Kasumi-1 (cell line): ENCODE measurements at regions not wholly inside any gene's neighbourhood (a gene's known extent, or its start where the extent isn't known, plus 50 kb on each side); places are given as distances from the start of the nearest gene placed in this dataset.
A peak's percentile ranks its signal among the peaks of the same experiment; 100 is the strongest.
"Not testable (repeated sequence)": the region's sequence is repeated elsewhere in the genome, so short reads cannot be mapped to it uniquely, and the experiment has no call there.

Source experiments
- DNase-seq, 2 experiments: peaks; one replicate each; lab custom pipeline; 2025; lab: John Stamatoyannopoulos, UW

- no peak for DNase-seq
Measured at GRCh38 chr2:33694904-33695303, 95.8 kb upstream of the FAM98A start.

GRCh38 chr2:33690686-33691085 lies 91.6 kb upstream of the FAM98A start:
- DNase-seq: not testable (repeated sequence)

GRCh38 chr2:33681364-33681757 lies 82.3 kb upstream of the FAM98A start:
- DNase-seq: peak; percentile 51 to 65

- DNase-seq: no peak
Measured at GRCh38 chr2:33680644-33681363, 81.7 kb upstream of the FAM98A start.

DNA sequence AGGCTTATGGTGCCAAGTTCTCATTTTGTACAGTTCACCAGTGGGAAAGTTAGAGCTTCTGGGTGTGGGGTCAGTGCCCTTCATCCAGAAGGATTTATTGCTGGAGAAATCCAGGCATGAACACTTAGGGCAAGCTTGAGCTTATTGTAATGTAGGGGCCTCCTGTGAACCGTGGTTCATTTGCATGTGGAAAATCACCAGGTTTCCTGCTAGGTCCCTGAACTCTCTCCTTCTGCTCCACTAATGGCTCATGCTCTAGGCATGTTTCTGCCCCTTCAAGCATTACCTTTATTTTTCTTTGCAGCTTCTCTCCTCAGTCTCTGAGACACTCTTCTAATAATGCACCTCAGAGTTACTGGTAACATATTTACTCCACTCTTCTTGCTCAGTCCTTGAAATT lies 79.3 kb upstream of the FAM98A start:
- no peak for DNase-seq

DNA sequence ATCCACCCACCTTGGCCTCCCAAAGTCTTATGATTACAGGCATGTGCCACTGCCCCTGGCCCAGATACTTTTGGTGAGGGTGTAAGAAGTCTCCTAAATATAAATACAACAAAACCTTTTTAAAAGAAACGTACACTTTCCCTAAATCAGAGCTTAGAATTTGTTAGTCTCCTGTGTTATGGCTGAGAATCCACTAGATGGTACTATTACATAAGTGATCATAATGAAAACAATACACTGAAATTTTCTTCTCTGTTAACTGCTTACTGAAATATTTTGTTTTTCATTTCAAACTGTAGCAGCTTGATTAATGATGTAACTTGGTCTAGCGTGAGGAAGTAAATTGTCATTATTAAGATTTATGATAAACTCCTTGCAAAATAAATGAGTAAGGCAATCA lies 74.8 kb upstream of the FAM98A start:
- peak; percentile 57 to 73 for DNase-seq

DNA sequence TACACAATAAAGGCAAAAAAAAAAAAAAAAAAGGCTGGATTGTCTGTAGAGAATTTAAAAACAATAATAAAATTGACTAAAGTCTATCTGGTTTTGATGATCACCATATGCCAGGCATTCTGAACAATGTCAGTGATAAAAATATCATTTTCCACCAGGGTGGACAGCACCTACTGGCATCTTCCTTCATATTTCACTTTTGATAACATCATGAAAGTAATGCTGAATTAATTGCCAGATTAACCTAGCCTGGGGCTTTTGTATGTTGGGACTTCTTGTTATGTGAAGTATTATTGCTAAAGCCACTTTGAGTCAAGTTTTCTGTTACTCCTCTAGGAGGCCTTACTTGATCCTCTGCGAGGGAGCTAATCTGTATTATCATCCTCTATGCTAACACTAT lies 73.8 kb upstream of the FAM98A start:
- DNase-seq: no peak

GRCh38 chr2:33672389-33672788 lies 73.3 kb upstream of the FAM98A start:
- no peak for DNase-seq

DNA sequence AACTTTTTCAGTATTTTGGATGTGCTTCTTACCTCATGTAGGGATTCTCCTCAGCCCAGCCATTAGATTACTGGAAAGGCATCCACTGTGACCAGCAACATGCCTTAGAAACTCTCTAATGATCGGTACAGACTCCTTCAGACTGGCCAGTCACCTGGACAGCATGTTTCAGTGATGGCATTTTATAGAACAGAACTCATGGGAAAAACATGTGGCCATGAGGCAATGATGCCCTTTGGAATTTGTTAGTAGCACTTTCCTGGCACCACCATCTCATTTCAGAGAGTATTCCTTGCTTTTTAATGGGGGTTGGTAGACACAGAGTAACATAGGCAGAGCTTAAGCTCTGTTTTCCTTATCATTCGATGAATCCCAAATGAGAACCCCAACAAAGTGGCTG lies 72.1 kb upstream of the FAM98A start:
- DNase-seq: no peak

- peak in 1 of 2 experiments; percentile 8 for DNase-seq
Measured at GRCh38 chr2:33670392-33670937, 71.4 kb upstream of the FAM98A start.

- DNase-seq: no peak
Measured at GRCh38 chr2:33666879-33667278, 67.8 kb upstream of the FAM98A start.

DNA sequence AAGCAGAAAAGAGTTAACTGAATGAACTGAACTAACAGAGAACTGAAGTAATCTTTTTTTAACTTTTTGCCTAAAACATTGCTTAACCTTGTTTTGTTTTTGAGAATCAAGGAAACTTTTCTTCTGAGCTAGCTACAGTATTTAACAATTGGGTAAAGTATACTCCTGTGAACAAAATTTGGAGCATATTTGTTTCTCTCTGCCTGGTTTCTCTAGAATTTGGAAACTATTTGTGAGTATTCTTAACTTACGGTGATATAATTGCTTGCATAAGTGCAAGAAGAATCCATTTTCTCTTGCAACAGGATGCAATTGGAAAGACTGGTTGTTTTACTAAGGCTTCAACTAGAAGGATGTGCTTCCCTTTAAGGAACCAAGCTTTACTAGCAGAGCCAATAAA lies 65.9 kb upstream of the FAM98A start:
- no peak for DNase-seq

DNA sequence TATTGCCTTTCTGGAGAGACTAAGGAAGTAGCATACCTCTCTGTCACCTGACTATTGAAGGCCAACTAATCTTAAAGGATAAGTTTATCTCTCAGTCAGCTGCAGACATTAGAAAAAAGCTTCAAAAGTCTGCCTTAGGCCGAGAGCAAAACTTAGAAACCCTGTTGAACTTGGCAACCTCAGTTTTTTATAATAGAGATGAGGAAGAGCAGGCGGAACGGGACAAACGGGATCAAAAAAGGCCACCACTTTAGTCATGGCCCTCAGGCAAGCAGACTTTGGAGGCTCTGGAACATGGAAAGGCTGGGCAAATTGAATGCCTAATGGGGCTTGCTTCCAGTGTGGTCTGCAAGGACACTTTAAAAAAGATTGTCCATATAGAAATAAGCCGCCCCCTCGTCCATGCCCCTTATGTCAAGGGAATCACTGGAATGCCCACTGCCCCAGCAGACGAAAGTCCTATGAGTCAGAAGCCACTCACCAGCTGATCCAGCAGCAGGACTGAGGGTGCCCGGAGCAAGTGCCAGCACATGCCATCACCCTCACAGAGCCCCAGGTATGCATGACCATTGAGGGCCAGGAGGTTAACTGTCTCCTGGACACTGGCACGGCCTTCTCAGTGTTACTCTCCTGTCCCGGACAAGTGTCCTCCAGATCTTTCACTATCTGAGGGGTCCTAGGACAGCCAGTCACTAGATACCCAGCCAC lies 61.5 kb upstream of the FAM98A start:
- DNase-seq: no peak

DNA sequence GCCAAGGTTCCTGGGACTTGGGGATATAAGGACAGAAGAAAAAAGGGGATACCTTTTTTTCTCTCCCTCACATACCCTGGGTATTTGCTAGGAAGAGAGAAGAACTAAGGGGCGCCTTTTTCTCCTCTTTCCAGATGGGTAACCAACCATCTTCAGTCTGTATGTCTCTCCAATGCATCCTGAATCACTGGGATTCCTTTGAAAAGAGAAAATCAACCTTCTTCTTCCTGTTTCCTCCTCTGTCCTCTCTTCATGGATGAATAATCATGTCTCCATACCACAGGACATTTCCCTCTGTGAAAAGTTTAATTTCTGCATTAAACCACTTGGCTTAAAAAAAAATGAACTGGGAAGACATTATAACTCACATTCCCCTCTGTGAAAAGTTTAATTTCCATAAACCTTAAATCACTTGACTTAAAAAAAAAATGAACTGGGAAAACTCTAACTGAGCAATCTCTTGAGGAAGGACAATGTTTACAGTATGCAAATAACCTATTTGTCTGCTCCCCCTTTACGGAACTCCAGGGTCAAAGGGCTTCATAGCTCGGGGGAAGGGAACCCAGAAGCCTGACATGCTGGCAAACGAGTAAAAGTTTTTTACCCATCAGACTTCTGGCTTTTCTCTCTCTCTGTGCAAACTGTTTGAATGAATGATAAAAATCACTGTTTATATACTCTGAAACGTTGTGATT lies 56.7 kb upstream of the FAM98A start:
- no peak for DNase-seq

DNA sequence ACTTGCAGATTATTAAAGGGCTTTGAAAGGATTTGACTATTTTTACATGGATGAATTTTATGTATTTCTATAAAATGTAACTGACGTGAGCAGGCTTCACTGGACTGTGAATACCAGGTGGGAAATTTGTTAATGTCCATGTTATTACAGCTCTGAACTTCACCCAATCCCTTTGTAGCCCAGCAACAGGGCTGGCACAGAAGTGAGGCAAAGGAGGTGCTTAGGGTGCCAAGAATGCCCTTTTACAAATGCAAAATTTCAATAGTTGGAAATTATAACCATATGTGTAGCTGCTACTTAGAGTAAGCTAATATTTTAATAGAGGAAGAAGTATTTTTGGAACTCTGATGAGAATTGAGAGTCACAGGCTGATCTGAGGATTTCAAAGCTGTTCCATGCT lies 53.7 kb upstream of the FAM98A start:
- no peak for DNase-seq

- DNase-seq: no peak
Measured at GRCh38 chr2:33650171-33650570, 51.1 kb upstream of the FAM98A start.
